AG04449 (cell line): ENCODE measurements at regions not wholly inside any gene's neighbourhood (a gene's known extent, or its start where the extent isn't known, plus 50 kb on each side); places are given as distances from the start of the nearest gene placed in this dataset.

Experiments used
- CTCF ChIA-PET: fragments of 350-600 bp; formaldehyde crosslinking; extraction: SDS; loops from one replicate; lab custom pipeline; 2021; ENCODE audit warnings: antibody characterized with exemption; lab: Yijun Ruan, JAX
- POLR2A ChIA-PET: fragments of 400-600, 350-600 bp; formaldehyde crosslinking; extraction: SDS; loops from one replicate; lab custom pipeline; 2020; ENCODE audit warnings: antibody characterized with exemption, inconsistent platforms; lab: Yijun Ruan, JAX
- DNase-seq: peaks from one replicate; pipeline ENCODE4 v3.0.0-alpha.2; 2010; ENCODE audit warnings: low read depth, low spot score
- H3K4me3 ChIP-seq: 2 replicates; pipeline ENCODE4 v1.5.1; 2011; ENCODE audit warnings: low read depth, mild to moderate bottlenecking, control low read depth, low read length
- CTCF ChIP-seq: IDR thresholded peaks from one replicate; pipeline ENCODE4 v1.5.1; 2011; ENCODE audit warnings: mild to moderate bottlenecking, moderate library complexity, low read length, control low read depth, inconsistent platforms; ENCODE audit not compliant: insufficient read depth; ENCODE audit errors: missing control alignments

GRCh38 chr3:79870313-79870620 is 102.5 kb upstream of the ROBO1 start:
- POLR2A ChIA-PET, result no interaction called here
- no peak for DNase-seq
- H3K4me3 ChIP-seq, result no peak overlapping the region
- TF ChIP-seq CTCF, result no peak
- CTCF ChIA-PET, result no interaction called here

- ChIA-PET CTCF (no interaction called here), POLR2A (no interaction called here)
- no peak overlapping the region for H3K4me3 ChIP-seq
- no peak for DNase-seq
- no peak for TF ChIP-seq CTCF
Measured at GRCh38 chr3:79869461-79870312, 101.9 kb upstream of the ROBO1 start.

DNA sequence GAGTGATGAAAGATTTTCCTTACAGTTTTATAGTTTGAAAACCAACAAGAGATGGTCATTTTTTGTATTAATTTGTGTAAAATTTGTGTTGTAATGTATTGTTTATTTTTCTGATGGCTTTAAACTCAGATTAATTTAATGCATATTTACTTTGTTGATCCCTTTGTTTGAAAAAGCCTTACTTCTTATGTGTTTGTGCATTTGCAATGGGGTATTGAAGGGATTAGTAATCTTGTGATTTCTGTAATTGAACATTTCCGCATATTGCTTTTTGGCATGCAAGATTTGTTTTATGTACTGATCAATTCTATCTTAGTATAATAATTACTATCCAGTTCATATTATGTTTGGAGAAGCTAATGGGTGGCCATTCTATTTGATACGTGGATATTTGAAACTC is 98.4 kb upstream of the ROBO1 start:
- no peak for DNase-seq
- ChIA-PET POLR2A (no interaction called here), CTCF (no interaction called here)
- no peak for TF ChIP-seq CTCF
- no peak overlapping the region for H3K4me3 ChIP-seq

- DNase-seq, result no peak
- H3K4me3 ChIP-seq, result no peak overlapping the region
- ChIA-PET POLR2A (no interaction called here), CTCF (no interaction called here)
- no peak for TF ChIP-seq CTCF
Measured at GRCh38 chr3:79864077-79864476, 96.3 kb upstream of the ROBO1 start.

- ChIA-PET CTCF (no interaction called here), POLR2A (no interaction called here)
- DNase-seq, result no peak
- TF ChIP-seq CTCF, result no peak
- H3K4me3 ChIP-seq, result no peak overlapping the region
Measured at GRCh38 chr3:79848876-79849275, 81.1 kb upstream of the ROBO1 start.

DNA sequence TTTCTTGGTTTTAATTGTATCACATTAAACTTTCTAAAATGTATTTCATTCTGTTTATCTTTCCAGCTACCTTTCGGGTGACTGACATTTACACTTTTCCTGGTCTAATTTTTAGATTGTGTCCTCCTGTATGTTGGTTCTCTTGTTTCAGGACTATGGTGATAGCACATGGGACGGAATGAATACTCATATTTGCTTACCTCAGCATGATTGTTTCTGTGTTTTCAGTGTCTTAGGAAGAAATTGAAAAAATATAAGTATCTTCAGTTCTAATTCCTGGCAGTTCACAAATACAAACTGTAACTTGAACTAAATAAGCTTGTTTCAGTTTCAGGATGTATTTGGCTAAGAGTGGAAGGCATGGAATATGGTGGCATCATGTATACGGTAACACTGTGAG is 80.1 kb upstream of the ROBO1 start:
- POLR2A ChIA-PET, result no interaction called here
- no peak overlapping the region for H3K4me3 ChIP-seq
- TF ChIP-seq CTCF, result no peak
- CTCF ChIA-PET, result no interaction called here
- DNase-seq, result no peak
